RKO (cell line): ENCODE measurements at regions not wholly inside any gene's neighbourhood (a gene's known extent, or its start where the extent isn't known, plus 50 kb on each side); places are given as distances from the start of the nearest gene placed in this dataset.
"Not testable (repeated sequence)": the region's sequence is repeated elsewhere in the genome, so short reads cannot be mapped to it uniquely, and the experiment has no call there.

Experiments used
- DNase-seq: peaks from one replicate; pipeline ENCODE4 v3.0.0-alpha.2; 2016; ENCODE audit warnings: low spot score

GRCh38 chr6:112579601-112580000 lies 232.5 kb downstream of the RFPL4B start:
- DNase-seq, result no peak

GRCh38 chr6:112581015-112581414 lies 233.9 kb downstream of the RFPL4B start:
- DNase-seq, result no peak

- no peak for DNase-seq
Observed at GRCh38 chr6:112590326-112590725, 243.2 kb downstream of the RFPL4B start.

GRCh38 chr6:112591329-112591728 lies 244.2 kb downstream of the RFPL4B start:
- DNase-seq, result no peak

- no peak for DNase-seq
Observed at GRCh38 chr6:112592159-112592558, 245.0 kb downstream of the RFPL4B start.

GRCh38 chr6:112594886-112595594 lies 247.9 kb downstream of the RFPL4B start:
- no peak for DNase-seq

- no peak for DNase-seq
Observed at GRCh38 chr6:112595841-112596240, 248.7 kb downstream of the RFPL4B start.

- no peak for DNase-seq
Observed at GRCh38 chr6:112597176-112597575, 250.0 kb downstream of the RFPL4B start.

- DNase-seq, result no peak
Observed at GRCh38 chr6:112600168-112600567, 253.0 kb downstream of the RFPL4B start.

- no peak for DNase-seq
Observed at GRCh38 chr6:112603726-112604125, 256.6 kb downstream of the RFPL4B start.

- DNase-seq, result no peak
Observed at GRCh38 chr6:112606656-112607435, 259.7 kb downstream of the RFPL4B start.

GRCh38 chr6:112608925-112609324 lies 261.8 kb downstream of the RFPL4B start:
- not testable (repeated sequence) for DNase-seq

- no peak for DNase-seq
Observed at GRCh38 chr6:112613410-112613809, 266.3 kb downstream of the RFPL4B start.

GRCh38 chr6:112618849-112619248 lies 271.7 kb downstream of the RFPL4B start:
- no peak for DNase-seq

- DNase-seq, result no peak
Observed at GRCh38 chr6:112620812-112621569, 273.9 kb downstream of the RFPL4B start.

GRCh38 chr6:112622036-112622435 lies 274.9 kb downstream of the RFPL4B start:
- DNase-seq, result no peak

GRCh38 chr6:112626468-112627082 lies 279.4 kb downstream of the RFPL4B start:
- DNase-seq, result peak; percentile 29

GRCh38 chr6:112634376-112634775 lies 287.2 kb downstream of the RFPL4B start:
- no peak for DNase-seq

- no peak for DNase-seq
Observed at GRCh38 chr6:112636650-112637262, 289.6 kb downstream of the RFPL4B start.

- DNase-seq, result no peak
Observed at GRCh38 chr6:112639391-112639831, 292.3 kb downstream of the RFPL4B start.

- DNase-seq, result no peak
Observed at GRCh38 chr6:112640891-112641290, 293.8 kb downstream of the RFPL4B start.

GRCh38 chr6:112649853-112650252 lies 302.7 kb downstream of the RFPL4B start:
- no peak for DNase-seq
